DOHH2 (cell line): ENCODE measurements at regions not wholly inside any gene's neighbourhood (a gene's known extent, or its start where the extent isn't known, plus 50 kb on each side); places are given as distances from the start of the nearest gene placed in this dataset.

ENCODE experiments used
- CTCF ChIP-seq: fragments of 200-600 bp; sonication (generic); IDR thresholded peaks from one replicate; pipeline ENCODE4 v1.5.1; 2014; ENCODE audit warnings: antibody characterized with exemption, mild to moderate bottlenecking, low read depth, low read length; ENCODE audit not compliant: poor library complexity, severe bottlenecking
- EZH2phosphoT487 ChIP-seq: fragments of 200-600 bp; sonication (generic); IDR thresholded peaks from 2 replicates; pipeline ENCODE4 v1.6.1; 2017; ENCODE audit warnings: borderline replicate concordance, mild to moderate bottlenecking, antibody characterized with exemption, low read length, moderate library complexity, mixed read lengths

- no peak for TF ChIP-seq CTCF
- TF ChIP-seq EZH2phosphoT487: no peak
Measured at GRCh38 chr20:50374541-50375078, 135.6 kb upstream of the PTPN1 start.
